ENCODE measurements at regions not wholly inside any gene's neighbourhood (a gene's known extent, or its start where the extent isn't known, plus 50 kb on each side); places are given as distances from the start of the nearest gene placed in this dataset.

DNA sequence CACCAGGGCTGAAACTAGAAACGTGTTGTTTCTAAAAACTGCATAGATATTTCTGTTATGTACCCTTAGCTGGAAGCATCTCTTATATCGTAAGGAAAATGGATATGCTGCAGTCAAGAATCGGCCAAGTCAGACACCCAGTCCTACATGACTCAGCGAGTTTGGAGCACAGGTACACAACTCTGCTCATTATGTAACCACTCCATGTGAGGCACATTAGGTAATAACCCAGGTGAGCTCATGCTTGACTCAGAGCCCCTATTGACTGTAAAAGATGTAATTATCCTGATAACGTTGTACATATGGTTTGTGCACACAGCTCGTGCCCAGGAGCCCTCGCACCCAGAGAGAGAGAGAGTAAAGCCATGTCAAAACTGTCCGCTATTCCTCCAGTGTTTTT, 593.7 kb upstream of the ACO1 start:
- TF ChIP-seq, protein P1, sequence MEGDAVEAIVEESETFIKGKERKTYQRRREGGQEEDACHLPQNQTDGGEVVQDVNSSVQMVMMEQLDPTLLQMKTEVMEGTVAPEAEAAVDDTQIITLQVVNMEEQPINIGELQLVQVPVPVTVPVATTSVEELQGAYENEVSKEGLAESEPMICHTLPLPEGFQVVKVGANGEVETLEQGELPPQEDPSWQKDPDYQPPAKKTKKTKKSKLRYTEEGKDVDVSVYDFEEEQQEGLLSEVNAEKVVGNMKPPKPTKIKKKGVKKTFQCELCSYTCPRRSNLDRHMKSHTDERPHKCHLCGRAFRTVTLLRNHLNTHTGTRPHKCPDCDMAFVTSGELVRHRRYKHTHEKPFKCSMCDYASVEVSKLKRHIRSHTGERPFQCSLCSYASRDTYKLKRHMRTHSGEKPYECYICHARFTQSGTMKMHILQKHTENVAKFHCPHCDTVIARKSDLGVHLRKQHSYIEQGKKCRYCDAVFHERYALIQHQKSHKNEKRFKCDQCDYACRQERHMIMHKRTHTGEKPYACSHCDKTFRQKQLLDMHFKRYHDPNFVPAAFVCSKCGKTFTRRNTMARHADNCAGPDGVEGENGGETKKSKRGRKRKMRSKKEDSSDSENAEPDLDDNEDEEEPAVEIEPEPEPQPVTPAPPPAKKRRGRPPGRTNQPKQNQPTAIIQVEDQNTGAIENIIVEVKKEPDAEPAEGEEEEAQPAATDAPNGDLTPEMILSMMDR (conservative IDR thresholded peaks at IDR 0.05): no peak
- no peak for TF ChIP-seq EZH2 (IDR thresholded peaks at IDR 0.05; ENCODE audit: low read depth)

All from PC-9 (cell line).